HG02678 (cell line): ENCODE measurements at regions not wholly inside any gene's neighbourhood (a gene's known extent, or its start where the extent isn't known, plus 50 kb on each side); places are given as distances from the start of the nearest gene placed in this dataset.
"Not testable (repeated sequence)": the region's sequence is repeated elsewhere in the genome, so short reads cannot be mapped to it uniquely, and the experiment has no call there.

Source experiments
- ATAC-seq: cut with Tn5 transposase; IDR thresholded peaks from one replicate; pipeline ENCODE4 v1.9.1; 2021; ENCODE audit warnings: mild to moderate bottlenecking, moderate library complexity; ENCODE audit not compliant: unreplicated experiment

DNA sequence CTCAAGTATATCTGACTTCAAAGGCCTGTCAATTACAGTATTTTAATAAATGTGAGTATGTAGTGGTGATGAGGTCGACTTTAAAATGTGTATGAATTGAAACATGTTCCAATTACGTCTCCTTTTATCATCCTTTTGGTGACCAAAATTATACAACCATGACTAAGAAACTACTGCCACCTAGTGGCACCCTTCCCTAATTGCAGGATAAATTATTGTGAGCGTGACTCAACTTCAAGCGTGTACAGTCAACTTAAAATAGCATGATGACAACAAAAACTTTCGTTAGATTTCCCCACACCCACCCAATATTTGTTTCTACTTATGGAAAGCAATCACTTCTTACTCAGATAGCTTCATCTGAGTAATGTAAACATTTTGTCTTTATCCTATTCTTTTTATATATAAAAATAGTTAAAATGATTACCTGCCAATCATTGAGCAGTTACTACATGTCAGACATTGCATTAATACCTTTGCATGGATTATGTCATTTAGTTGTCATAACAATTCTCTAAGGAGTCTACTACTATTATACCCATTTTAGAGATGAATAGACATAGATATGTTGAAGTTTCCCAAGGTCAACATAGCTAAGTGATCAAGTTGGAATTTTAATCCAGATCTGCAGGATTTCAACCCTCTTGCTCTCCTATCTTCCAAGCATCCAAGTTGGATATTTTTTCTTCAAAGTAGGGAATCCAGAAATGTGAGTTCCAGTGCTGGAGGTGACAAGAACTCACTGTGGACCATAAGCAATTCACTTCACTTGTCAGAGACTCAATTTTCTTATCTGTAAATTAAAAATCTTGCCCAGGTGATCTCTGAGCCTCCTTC is 106.0 kb downstream of the MEX3B start:
- no peak for ATAC-seq

DNA sequence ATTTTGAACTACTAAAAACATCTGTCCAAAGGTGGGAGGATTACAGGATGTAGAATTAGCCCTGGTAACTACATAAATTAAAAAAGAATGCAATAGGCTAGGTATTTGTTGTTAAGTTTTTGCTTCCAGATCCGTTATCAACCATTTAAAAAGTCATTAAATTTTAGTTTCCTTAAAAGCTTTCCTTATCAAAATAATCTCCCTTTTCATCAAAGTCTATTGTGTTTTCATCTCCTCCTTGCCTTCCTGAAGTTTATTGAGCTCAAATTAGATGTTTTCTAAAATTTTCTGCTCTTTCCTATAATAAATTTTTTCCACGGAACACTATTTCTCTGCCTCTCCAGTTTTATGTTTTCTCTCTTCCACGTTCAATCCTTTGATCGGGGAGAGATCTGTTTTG is 108.6 kb downstream of the MEX3B start:
- no peak for ATAC-seq

GRCh38 chr15:81930582-81931369 is 115.0 kb downstream of the MEX3B start:
- ATAC-seq, result no peak

DNA sequence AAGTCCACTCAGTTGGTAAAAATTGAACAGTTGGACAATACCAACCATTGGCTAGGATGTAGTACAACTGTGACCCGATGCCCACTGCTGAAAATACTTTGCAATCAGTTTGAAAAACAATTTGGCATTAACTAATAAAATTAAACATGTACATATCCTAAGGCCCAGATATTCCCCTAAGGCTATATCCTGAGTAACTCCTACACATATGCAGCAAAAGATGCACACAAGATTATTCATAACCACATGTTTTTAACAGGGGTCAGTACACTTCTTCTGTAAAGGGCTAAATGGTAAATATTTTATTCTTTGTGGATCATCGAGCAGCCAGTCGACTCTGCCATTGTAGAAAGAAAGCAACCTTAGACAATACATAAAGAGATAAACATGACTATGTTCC is 116.3 kb downstream of the MEX3B start:
- no peak for ATAC-seq

- no peak for ATAC-seq
These were observed 118.8 kb downstream of the MEX3B start for GRCh38 chr15:81926981-81927380.

GRCh38 chr15:81924729-81925128 is 121.1 kb downstream of the MEX3B start:
- no peak for ATAC-seq

GRCh38 chr15:81923561-81924350 is 122.1 kb downstream of the MEX3B start:
- no peak for ATAC-seq

DNA sequence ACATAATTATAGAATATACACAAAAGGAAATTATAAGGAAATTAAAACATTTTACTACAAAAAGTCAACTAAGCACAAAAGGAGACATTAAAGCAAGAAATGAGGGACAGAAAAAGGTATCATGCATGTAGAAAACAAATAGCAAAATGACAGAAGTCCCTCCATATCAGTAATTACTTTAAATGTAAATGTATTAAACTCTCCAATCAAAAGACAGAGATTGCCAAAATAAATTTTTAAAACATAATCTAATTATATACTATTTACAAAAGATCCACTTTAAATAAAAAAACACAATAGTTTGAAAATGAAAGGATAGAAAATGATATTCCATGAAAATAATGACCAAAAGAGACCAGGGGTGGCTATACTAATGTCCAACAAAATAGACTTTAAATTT is 123.7 kb downstream of the MEX3B start:
- ATAC-seq, result no peak

- ATAC-seq, result no peak
These were observed 124.7 kb downstream of the MEX3B start for GRCh38 chr15:81921163-81921562.

DNA sequence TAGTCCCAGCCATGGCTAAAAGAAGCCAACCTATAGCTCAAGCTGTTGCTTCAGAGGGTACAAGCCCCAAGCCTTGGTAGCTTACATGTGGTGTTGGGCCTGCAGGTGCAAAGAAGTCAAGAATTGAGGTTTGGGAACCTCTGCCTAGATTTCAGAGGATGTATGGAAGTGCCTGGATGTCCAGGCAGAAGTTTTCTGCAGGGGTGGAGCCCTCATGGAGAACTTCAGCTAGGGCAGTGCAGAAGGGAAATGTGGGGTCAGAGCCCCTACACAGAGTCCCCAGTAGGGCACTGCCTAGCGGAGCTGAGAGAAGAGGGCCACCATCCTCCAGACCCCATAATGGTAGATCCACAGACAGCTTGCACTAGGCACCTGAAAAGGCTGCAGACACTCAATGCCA is 127.1 kb downstream of the MEX3B start:
- not testable (repeated sequence) for ATAC-seq

DNA sequence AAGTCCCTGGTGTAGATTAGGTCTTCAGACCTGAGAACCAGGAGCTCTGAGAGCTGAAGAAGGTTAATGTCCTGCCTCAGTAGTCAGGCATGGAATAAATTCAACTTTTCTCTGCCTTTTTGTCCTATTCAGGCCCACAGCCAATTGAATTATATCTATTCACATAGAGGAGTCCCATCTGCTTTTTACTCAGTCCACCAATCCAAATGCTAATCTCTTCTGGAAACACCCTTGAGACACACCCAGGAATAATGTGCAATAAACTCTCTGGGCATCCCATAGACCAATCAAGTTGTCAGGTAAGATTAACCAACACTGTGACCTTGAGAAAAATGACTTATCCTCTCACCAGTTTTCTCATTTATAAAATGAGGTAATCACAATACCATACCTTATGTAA is 129.4 kb downstream of the MEX3B start:
- ATAC-seq, result no peak

DNA sequence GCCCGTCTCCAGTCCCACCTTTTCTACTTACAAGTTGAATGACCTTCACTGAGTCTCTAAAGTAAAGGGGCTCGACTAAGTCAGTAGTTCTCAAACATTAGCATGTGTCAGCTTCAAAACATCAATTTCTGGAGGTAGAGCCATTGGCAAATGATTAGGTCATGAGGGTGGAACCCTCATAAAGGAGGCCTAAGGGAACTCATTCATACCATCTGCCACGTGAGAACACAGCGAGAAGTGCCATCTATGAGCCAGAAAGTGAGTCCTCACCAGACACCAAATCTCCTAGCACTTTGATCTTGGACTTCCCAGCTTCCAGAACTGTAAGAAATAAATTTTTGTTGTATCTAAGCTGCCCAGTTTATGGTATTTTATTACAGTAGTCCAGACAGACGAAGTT is 129.8 kb downstream of the MEX3B start:
- ATAC-seq, result no peak

DNA sequence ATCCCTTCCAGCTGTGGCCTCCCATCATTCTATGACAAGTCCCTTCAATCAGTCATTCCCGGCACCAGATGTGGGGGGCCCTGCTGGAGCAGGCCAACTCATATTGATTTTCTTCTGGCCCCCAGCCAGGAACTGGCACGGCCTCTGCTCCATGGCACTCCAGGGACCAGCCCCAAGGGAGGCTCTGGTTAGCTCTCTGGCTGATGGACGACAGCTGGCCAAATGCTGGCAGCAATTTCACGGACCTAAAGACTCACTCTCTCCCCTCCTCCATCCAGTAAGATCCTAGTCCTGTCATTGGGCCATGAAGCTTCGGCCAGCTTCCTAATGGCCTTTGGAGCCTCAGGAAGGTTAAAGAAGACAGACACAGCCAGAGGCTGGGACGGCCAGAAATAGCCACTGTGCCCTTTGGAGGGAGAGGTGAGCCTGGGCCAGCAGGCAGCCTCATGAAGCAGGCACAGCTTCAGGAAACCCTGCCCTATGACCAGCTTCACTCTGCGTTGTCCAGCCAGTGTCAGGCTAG is 131.0 kb downstream of the MEX3B start:
- ATAC-seq, result no peak

DNA sequence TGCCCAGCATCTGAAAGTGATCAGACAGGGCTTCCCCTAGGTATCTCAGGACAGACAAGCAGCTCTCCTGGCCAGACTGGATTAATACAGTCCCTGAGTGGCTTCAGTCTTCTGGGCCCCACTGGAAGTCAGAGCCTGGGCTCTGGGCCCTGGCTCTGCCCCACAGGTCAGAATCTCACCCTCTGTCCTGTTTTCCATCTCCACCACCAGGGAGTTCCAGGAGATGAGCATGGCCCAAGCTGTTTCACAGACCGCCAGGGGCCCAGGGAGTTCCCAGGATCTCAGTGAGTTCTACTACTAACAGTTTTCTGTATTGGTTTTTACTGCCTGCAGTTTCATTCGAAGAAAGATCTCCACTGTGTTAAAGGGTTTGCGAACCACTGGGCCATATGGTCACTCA is 131.5 kb downstream of the MEX3B start:
- ATAC-seq, result no peak

DNA sequence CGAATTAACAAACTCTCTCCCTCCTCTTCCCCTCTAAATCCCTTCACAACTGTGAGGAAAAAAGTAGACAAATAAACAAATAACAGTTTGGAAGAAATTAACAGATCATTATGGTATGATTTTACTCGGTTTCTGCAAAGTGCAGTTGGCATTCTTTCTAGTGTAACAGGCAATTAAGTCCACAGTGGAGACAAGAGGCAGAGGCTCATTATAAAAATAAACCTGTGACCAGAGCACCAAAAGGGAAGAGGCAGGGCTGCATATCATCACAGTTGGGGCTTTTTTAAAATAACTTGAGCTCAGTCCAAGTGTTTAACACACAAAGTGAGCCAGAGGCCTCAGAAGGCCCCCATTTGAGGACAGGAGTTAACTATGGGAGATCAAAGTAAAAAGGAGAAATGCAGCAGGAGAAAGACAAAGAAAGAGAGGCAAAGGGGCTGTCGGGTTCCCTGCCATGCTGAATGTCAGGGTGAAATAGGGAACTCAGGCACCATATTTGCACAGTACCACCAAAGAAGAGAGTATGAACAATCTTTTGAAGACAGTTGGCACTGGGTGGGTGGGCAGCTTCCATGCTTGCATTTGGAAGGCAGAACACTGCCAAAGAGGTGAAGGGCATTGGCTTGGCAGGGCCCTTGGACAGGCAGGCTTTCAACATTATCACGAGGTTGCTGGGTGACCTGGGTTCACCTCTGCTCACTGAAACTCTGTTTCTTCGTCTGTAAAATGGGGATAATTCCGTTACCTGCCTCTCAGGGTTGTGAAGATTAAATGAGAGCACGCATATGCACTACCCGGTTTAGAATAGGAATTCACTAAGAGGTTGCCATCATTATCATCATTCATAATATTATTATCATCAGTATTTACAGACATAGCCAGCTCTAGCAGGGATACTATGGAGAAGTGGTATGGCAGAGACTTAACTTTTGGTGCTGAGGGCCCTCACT is 134.5 kb downstream of the MEX3B start:
- ATAC-seq, result no peak

DNA sequence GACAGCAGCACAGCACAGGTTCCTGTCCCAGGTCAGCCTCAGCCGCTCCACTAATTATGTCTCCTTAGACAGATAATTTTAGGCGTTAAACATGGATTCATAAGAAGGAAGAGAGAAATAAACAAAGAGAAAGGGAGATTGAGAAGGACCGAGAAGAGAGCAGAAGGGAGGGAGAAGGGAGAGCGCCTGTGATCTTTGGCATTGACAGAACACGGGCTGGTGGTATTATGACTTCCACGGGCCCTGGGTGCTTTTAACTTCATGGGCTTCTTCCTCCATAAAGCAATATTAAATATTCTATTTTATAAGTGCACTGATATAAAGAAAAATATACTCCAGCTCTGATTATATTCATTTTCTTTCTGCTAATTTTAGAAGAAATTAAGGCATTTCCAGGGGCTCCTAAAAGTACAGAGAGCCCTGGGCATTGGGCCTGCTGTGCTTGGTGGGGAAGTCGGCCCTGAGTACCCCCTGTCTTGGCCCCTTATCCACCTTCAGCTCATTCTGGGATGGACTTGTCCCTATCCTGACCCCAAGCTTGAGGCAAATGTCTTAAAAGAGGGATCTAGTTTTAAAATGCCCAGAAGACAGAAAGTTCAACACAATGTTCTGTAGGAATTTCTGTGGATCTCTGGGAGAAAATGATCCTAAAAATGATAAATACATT is 135.3 kb downstream of the MEX3B start:
- ATAC-seq, result no peak

DNA sequence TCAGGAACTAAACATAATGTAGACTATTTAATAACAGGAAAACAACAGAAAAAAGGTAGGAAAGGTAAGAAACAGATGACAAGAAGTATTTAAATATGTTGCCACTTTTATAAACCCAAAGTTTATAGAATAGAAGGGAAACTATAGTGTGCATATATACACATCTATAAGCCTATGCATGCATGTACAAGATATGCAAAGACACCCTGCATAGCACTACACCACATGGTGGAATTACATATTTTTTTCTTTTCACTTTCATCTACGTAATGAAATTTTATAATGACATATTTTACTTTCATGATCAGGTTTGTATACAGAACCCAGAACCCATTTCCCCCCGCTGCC is 136.8 kb downstream of the MEX3B start:
- ATAC-seq, result no peak

- no peak for ATAC-seq
These were observed 137.7 kb downstream of the MEX3B start for GRCh38 chr15:81908111-81908510.

GRCh38 chr15:81907521-81907920 is 138.3 kb downstream of the MEX3B start:
- ATAC-seq, result no peak

DNA sequence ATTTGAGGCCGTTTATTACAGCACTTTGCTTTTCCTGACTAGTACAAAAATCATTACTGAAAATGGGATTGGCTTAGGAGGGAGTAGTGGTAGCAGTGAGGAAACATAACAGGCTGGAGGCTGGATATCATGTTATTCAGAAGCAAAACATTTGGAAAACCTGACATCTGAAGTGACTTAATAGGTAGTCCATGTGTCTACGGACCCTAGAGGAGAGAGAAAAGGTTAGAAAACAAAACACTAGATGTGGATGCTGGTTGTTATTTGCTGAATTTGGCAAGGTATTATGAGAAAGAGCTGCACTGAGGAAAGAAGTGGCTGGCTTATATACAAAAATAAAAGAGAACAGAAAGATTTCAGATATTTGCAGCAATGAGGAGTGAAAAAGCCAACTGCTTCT is 139.9 kb downstream of the MEX3B start:
- ATAC-seq, result no peak
